ENCODE measurements at regions not wholly inside any gene's neighbourhood (a gene's known extent, or its start where the extent isn't known, plus 50 kb on each side); places are given as distances from the start of the nearest gene placed in this dataset.

- TF ChIP-seq CTCF (IDR thresholded peaks at IDR 0.05) (no peak), POLR2AphosphoS5 (IDR thresholded peaks at IDR 0.05) (no peak), POLR2A (IDR thresholded peaks at IDR 0.05) (no peak)
Observed at GRCh38 chr11:134686460-134687061, 274.5 kb upstream of the B3GAT1 start.

Measured in prostate gland (tissue), 2 donors.